Lung (tissue), 11 donors: ENCODE measurements at regions not wholly inside any gene's neighbourhood (a gene's known extent, or its start where the extent isn't known, plus 50 kb on each side); places are given as distances from the start of the nearest gene placed in this dataset.

Experiments used
- ATAC-seq: fragments of 200-7000 bp; cut with Tn5 transposase; one replicate; pipeline ENCODE4 v1.9.1; 2020; ENCODE audit warnings: moderate number of reproducible peaks; ENCODE audit not compliant: insufficient read depth, low FRiP score
- DNase-seq, 3 donors: peaks; one replicate each; pipeline ENCODE4 v3.0.0-alpha.2; 2013 to 2017
- H3K27ac ChIP-seq, 2 donors: one replicate each; pipeline ENCODE4 v1.5.1; 2013; ENCODE audit warnings: mild to moderate bottlenecking in 2 of 2, moderate library complexity in 2 of 2, control low read depth in 1 of 2, inconsistent platforms in 1 of 2, low read depth in 1 of 2, low read length in 1 of 2
- H3K27me3 ChIP-seq, 3 donors: one replicate each; pipeline ENCODE4 v1.5.1; 2013; ENCODE audit warnings: low read length in 2 of 3; ENCODE audit not compliant: control insufficient read depth in 3 of 3, insufficient read depth in 3 of 3
- H3K36me3 ChIP-seq, 4 donors: one replicate each; pipeline ENCODE4 v1.5.1; 2013; ENCODE audit warnings: low read length in 4 of 4, mild to moderate bottlenecking in 1 of 4, moderate library complexity in 1 of 4; ENCODE audit not compliant: control insufficient read depth in 4 of 4, insufficient read depth in 4 of 4
- H3K4me1 ChIP-seq, 5 donors: one replicate each; pipeline ENCODE4 v1.5.1; 2013; ENCODE audit warnings: low read length in 5 of 5, mild to moderate bottlenecking in 2 of 5, moderate library complexity in 1 of 5; ENCODE audit not compliant: control insufficient read depth in 5 of 5, insufficient read depth in 5 of 5
- H3K4me3 ChIP-seq: one replicate; pipeline ENCODE4 v1.5.1; 2013; ENCODE audit warnings: mild to moderate bottlenecking, control low read depth, moderate library complexity
- H3K9ac ChIP-seq, 2 donors: one replicate each; pipeline ENCODE4 v1.5.1; 2013; ENCODE audit warnings: low read length in 2 of 2, control low read depth in 1 of 2; ENCODE audit not compliant: insufficient read depth in 1 of 2
- H3K9me3 ChIP-seq, 4 donors: one replicate each; pipeline ENCODE4 v1.5.1; 2013; ENCODE audit warnings: low read length in 3 of 4, mild to moderate bottlenecking in 1 of 4, moderate library complexity in 1 of 4; ENCODE audit not compliant: control insufficient read depth in 4 of 4, insufficient read depth in 3 of 4
- CTCF ChIP-seq: IDR thresholded peaks from 2 replicates; pipeline ENCODE4 v1.5.1; 2012; ENCODE audit warnings: mild to moderate bottlenecking; ENCODE audit errors: control extremely low read depth, extremely low read depth
- WGBS, 2 donors: extraction: QIAGEN DNeasy Blood & Tissue Kit; methylation state at CpG; one replicate each; pipeline ENCODE4 v1.1.7; 2013; 5-methylcytosine and 5-hydroxymethylcytosine counted together
- donor health status: control.
- donor health status: control.
- donor health status: Bipolar disorder and iron deficiency.
- donor health status: healthy.
- donor health status: DM: yes; HTN: yes; CAD: no.

DNA sequence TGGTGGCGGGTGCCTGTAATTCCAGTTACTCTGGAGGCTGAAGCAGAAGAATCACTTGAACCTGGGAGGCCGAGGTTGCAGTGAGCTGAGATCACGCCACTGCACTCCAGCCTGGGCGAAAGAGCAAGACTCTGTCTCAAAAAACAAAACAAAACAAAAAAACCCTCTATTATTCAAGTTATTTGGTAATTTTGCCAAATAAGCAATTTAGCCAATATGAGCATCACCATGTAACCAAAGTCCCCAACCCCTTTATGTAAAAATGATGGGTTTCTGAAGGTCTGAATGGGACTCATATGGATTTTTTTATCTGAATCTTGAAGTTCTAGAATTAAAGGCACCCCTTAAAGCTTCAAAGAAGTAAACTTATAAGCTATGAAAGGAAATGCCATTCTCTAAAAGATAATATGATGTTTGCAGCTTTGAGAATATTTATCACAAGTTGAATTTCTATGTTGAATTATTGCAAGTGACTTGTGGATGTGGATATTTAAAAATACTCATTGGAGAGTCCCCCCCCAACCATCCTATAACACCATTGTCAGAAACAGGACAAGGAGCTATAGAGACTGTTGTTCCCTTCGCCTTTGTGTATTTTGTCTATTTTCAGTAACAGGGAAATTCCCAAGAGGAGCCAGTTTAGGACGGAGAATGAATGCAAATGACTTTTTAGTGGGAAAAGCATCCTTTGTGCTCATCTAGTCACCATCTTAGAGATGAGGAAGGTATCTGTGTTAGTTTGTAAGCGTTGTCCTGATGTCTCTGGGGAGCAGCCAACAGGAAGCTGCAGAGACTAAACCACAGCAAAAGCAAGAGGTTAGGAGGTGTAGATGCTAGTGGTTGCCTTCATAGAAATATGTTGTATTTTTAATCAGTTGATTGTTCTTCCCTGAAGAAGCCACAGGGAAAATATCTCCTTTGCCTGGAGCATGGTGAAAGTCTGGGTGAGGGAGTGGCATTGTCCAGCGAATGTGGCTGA lies 68.3 kb downstream of the TET3 start:
- TF ChIP-seq CTCF = no peak
- ATAC-seq (no peak), DNase-seq (no peak)
- no peaks in the 10 kb centered on the region for H3K27me3 ChIP-seq
- H3K4me1 ChIP-seq = peaks cover 0 to 3% (median 0%) of the 10 kb centered on the region in 5 donors
- no peak overlapping the region for H3K4me3 ChIP-seq
- no peaks in the 10 kb centered on the region for H3K9me3 ChIP-seq
- 81 to 85% methylated on average over 8 of the region's 8 CpGs for WGBS, 2 donors
- H3K36me3 ChIP-seq = peaks cover 0 to 8% (median 2%) of the 10 kb centered on the region in 4 donors
- no peak overlapping the region for H3K27ac ChIP-seq
- H3K9ac ChIP-seq = no peak overlapping the region

GRCh38 chr2:74053959-74054715 lies 69.4 kb downstream of the TET3 start:
- 86 to 90% methylated on average over 4 of the region's 4 CpGs for WGBS, 2 donors
- Histone ChIP-seq H3K27me3 (no peaks in the 10 kb centered on the region), H3K9me3 (no peaks in the 10 kb centered on the region), H3K27ac (no peak overlapping the region), H3K9ac (no peak overlapping the region), H3K4me3 (no peak overlapping the region), H3K4me1 (peaks cover 0 to 1% (median 0%) of the 10 kb centered on the region in 5 donors), H3K36me3 (peaks cover 0 to 1% (median 0%) of the 10 kb centered on the region in 4 donors)
- ATAC-seq (no peak), DNase-seq (no peak)
- TF ChIP-seq CTCF = no peak

- Histone ChIP-seq H3K9ac (no peak overlapping the region), H3K27ac (no peak overlapping the region), H3K4me3 (no peak overlapping the region), H3K27me3 (no peaks in the 10 kb centered on the region), H3K4me1 (no peaks in the 10 kb centered on the region), H3K9me3 (no peaks in the 10 kb centered on the region), H3K36me3 (peaks cover 0 to 1% (median 0%) of the 10 kb centered on the region in 4 donors)
- ATAC-seq = no peak
- TF ChIP-seq CTCF = no peak
- no peak for DNase-seq
- WGBS, 2 donors = 95 to 98% methylated on average over 7 of the region's 7 CpGs
Observed at GRCh38 chr2:74059137-74059775, 74.5 kb downstream of the TET3 start.
